Body of pancreas (tissue), 4 donors: ENCODE measurements at regions not wholly inside any gene's neighbourhood (a gene's known extent, or its start where the extent isn't known, plus 50 kb on each side); places are given as distances from the start of the nearest gene placed in this dataset.

Experiments
- CTCF ChIP-seq, 7 experiments: fragments of 450-650 bp in 4 of 7; fragments of 200-600 bp in 3 of 7; sonication (generic) in 3 of 7; IDR thresholded peaks; one replicate each; pipeline ENCODE4 v1.5.1; 2016 to 2019; ENCODE audit warnings: antibody characterized with exemption in 7 of 7
- POLR2A ChIP-seq, 3 donors: fragments of 450-650 bp; IDR thresholded peaks; one replicate each; pipeline ENCODE4 v1.6.1; 2016; ENCODE audit warnings: antibody characterized with exemption in 3 of 3, mild to moderate bottlenecking in 2 of 3

GRCh38 chr4:137370206-137370633, 162.1 kb downstream of the PCDH18 start:
- no peak for TF ChIP-seq POLR2A (IDR thresholded peaks at IDR 0.05)
- TF ChIP-seq CTCF (IDR thresholded peaks at IDR 0.05) = no peak
